ENCODE measurements at regions not wholly inside any gene's neighbourhood (a gene's known extent, or its start where the extent isn't known, plus 50 kb on each side); places are given as distances from the start of the nearest gene placed in this dataset.
A peak's percentile ranks its signal among the peaks of the same experiment; 100 is the strongest.

GRCh38 chr9:36764364-36765076, 191.8 kb downstream of the MELK start:
- DNase-seq: no peak

- no peak for DNase-seq
Observed at GRCh38 chr9:36765077-36765390, 192.3 kb downstream of the MELK start.

- DNase-seq: peak; percentile 76 to 92
Observed at GRCh38 chr9:36765468-36766341, 193.0 kb downstream of the MELK start.

- DNase-seq: no peak
Observed at GRCh38 chr9:36768677-36769076, 196.0 kb downstream of the MELK start.

GRCh38 chr9:36770025-36770424, 197.3 kb downstream of the MELK start:
- DNase-seq: no peak

- no peak for DNase-seq
Observed at GRCh38 chr9:36772449-36773403, 200.0 kb downstream of the MELK start.

GRCh38 chr9:36778682-36779081, 206.0 kb downstream of the MELK start:
- DNase-seq: no peak

- DNase-seq: no peak
Observed at GRCh38 chr9:36779582-36779981, 206.9 kb downstream of the MELK start.

GRCh38 chr9:36780186-36780585, 207.5 kb downstream of the MELK start:
- no peak for DNase-seq

GRCh38 chr9:36781533-36781932, 208.8 kb downstream of the MELK start:
- DNase-seq: no peak
